ENCODE measurements at regions not wholly inside any gene's neighbourhood (a gene's known extent, or its start where the extent isn't known, plus 50 kb on each side); places are given as distances from the start of the nearest gene placed in this dataset.

- DNase-seq (ENCODE audit: extremely low read depth, low read depth): no peak
- peak; percentile 51 for TF ChIP-seq CTCF (IDR thresholded peaks at IDR 0.05; ENCODE audit: low read depth, low read length)
Measured at GRCh38 chr13:91017031-91017668, 330.3 kb upstream of the MIR17HG start.

GRCh38 chr13:91017669-91018053, 329.8 kb upstream of the MIR17HG start:
- DNase-seq (ENCODE audit: extremely low read depth, low read depth): no peak
- TF ChIP-seq CTCF (IDR thresholded peaks at IDR 0.05; ENCODE audit: low read depth, low read length): no peak

DNA sequence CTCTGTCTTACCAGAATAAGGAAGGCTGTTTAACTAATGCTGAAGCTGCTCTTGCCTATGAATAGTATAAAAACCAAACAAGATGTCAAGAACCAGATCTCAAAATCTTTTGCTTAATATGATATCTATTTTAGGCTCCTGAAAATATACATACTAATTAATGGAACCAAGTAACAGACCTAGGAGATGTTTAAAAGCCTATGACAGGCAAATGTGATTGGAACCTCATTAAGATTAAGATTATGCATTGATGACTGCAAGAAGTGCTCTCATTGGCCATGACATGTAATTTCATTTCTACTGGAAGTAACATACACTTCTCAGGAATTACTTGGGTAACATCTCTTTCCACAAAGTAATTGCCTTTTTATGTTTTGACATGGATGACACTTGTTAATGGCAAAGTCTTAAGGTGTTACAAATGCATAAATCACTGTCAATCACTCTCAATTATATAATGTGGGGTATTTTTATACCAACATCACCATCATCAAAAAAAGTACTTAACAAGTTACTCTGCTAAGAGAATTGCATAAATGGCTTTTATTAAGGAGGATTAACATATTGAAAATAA, 326.9 kb upstream of the MIR17HG start:
- DNase-seq (ENCODE audit: extremely low read depth, low read depth): no peak
- no peak for TF ChIP-seq CTCF (IDR thresholded peaks at IDR 0.05; ENCODE audit: low read depth, low read length)

- no peak for TF ChIP-seq CTCF (IDR thresholded peaks at IDR 0.05; ENCODE audit: low read depth, low read length)
- no peak for DNase-seq (ENCODE audit: extremely low read depth, low read depth)
Measured at GRCh38 chr13:91024157-91024792, 323.2 kb upstream of the MIR17HG start.

- no peak for DNase-seq (ENCODE audit: extremely low read depth, low read depth)
- TF ChIP-seq CTCF (IDR thresholded peaks at IDR 0.05; ENCODE audit: low read depth, low read length): no peak
Measured at GRCh38 chr13:91025442-91025841, 322.0 kb upstream of the MIR17HG start.

DNA sequence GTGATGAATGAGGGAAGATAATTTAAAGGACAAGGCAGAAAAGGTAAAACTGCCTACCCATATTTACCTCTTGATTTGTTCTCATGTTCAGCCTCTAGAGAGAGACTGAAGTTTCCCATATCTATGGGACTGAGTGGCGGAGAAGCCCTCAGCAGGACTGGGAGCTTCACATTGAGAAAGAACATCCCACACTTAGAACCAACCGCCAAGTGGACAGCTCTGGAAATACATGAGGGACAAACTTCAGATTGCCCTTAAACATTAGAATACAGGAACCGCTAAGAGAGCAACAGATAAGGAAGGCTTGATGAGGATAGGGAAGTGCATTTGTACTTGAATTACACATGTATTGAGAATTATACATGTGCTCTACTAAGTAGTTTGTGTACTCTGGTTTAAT, 316.0 kb upstream of the MIR17HG start:
- DNase-seq (ENCODE audit: extremely low read depth, low read depth): no peak
- no peak for TF ChIP-seq CTCF (IDR thresholded peaks at IDR 0.05; ENCODE audit: low read depth, low read length)

DNA sequence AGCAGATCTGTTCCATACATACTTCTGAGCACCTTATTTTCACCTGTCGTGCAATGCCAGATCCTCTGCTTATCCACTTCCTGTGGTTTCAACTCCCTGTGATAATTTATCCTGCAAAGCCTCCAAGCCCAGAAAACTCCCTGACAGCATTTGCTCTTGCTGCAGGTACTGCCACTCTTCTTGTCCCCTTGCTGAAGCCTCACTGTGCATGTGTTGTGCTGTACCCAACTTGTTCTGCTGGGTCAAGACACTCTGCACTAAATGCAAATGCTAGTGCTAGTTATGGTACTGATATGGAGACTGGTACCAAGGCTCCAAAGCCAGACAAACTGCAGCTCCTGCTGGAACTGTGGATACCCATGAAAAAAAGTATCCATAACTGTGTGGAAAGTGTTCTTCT, 315.4 kb upstream of the MIR17HG start:
- no peak for DNase-seq (ENCODE audit: extremely low read depth, low read depth)

More for the DNA sequence above, 315.4 kb upstream of the MIR17HG start:
- no peak for TF ChIP-seq CTCF (IDR thresholded peaks at IDR 0.05; ENCODE audit: low read depth, low read length)

All from AG09319 (cell line).